NCI-H1105 (cell line): ENCODE measurements at regions not wholly inside any gene's neighbourhood (a gene's known extent, or its start where the extent isn't known, plus 50 kb on each side); places are given as distances from the start of the nearest gene placed in this dataset.
"Not testable (repeated sequence)": the region's sequence is repeated elsewhere in the genome, so short reads cannot be mapped to it uniquely, and the experiment has no call there.

ENCODE experiments used
- DNase-seq: peaks from one replicate; lab custom pipeline; 2025; lab: John Stamatoyannopoulos, UW

- not testable (repeated sequence) for DNase-seq
Measured at GRCh38 chr9:71508141-71508540, 260.2 kb downstream of the CEMIP2 start.

DNA sequence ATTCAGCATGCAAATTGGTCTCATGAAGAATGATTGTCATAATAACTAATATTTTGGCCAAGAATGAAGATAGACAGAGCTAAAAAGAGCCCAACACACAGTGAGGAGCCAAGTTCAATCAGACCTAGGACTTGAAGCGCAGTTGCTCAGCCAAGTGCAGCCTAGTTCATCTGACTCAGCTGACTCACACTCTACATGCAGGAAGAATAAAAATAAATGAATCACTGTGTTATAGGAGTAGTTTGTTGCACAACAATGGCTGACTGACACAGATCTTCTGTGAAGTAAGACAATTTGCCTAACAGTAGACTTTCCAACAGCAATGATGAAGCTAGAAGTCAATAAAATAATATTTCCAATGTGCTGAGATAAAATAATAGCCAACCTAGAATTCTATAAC is 261.5 kb downstream of the CEMIP2 start:
- no peak for DNase-seq

DNA sequence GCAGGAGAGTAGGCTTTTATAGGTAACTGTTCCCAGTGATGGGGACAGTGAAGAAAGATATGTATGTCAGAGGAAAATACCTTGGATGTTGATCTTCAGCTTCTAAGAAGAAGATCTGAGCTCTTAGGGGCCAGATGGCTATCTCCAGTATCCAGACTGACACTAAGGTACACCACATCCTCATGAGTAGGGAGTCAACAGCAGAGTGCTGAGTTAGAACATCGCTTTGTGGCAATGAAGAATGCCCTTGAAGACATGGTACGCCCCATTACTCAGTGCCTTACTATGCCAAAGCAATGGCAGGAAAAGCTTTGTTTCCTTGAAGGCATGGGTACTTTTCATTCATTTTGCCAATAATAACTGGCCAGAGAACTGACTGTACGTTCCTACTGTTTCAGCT is 263.7 kb downstream of the CEMIP2 start:
- no peak for DNase-seq

DNA sequence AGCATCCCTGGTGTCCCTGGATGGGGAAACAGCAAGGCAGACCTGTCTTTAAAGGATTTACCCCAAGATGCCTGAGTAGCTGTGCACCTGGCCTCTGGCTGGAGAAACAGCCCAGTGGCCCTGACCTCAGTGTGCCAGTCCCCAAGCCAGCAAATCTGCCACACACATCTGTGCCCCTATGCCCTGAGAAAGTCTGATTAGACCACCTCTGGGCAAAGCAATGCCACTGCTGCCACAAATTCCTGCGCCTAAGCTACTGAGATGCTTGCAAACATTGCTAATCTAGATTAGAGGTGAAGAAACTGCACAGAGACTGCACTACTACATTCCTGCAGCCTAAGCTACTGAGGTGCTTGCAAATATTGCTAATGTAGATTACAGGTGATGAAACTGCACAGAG is 269.6 kb downstream of the CEMIP2 start:
- no peak for DNase-seq

GRCh38 chr9:71490810-71491209 is 277.5 kb downstream of the CEMIP2 start:
- DNase-seq = no peak

- no peak for DNase-seq
Measured at GRCh38 chr9:71487061-71487460, 281.3 kb downstream of the CEMIP2 start.

GRCh38 chr9:71485326-71485725 is 283.0 kb downstream of the CEMIP2 start:
- DNase-seq = no peak

GRCh38 chr9:71483436-71483835 is 284.9 kb downstream of the CEMIP2 start:
- DNase-seq = no peak

GRCh38 chr9:71479621-71480020 is 288.7 kb downstream of the CEMIP2 start:
- DNase-seq = no peak

DNA sequence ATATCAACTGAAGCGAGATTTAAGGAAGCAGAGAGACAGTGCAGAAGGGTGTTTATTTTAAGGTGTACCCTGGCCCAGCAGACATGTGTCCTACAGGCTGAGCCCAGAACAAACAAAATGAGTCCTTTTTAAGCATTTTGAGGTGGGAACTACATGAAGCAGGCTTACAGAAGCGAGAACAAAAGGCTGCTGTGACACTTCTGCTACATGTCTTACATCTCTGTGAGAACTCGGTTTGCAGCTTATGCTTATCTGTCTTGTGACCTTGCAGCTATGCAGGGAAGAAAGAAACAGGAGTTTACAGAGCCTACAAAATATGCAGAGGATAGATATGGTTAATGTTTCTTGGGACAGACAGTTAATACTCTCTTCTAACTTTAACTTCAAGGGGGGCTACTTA is 295.9 kb downstream of the CEMIP2 start:
- no peak for DNase-seq

DNA sequence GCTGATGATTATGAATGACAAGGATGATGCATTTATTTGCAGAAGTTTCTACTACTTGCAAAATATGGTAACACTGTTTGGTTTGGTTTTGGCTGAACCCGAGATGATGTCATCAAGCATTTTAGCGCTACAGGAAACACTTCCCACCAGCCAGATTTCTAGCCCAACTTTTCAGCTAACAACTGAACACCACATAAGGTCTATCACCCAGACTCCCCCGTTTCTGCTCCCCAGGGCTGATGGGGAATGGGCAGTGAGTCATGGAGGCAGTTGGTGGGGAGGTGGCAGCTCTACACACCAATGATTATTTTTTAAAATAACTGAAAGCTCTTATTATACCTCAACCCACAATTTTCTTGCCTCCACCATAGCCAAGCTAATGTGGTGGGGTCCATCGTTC is 302.9 kb downstream of the CEMIP2 start:
- no peak for DNase-seq

- DNase-seq = no peak
Measured at GRCh38 chr9:71459082-71459481, 309.2 kb downstream of the CEMIP2 start.

GRCh38 chr9:71446473-71447411 is 321.6 kb downstream of the CEMIP2 start:
- DNase-seq = peak; percentile 84

DNA sequence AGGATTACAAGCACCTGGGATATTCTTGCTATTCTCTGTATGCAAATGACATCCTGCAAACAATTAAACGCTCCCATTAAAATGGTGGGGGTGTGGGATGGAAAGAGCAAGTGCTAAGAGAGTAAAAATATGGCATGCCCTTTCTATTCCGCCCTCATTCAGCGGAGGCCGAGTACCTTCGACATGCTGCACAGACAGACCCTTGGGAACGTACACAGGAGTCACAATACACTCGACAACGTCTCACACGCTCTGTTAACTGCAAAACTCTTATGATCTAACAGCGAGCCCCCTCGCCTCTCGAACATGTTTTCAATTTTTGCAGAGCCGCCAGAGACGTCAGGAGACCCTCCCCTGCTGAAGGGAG is 322.2 kb downstream of the CEMIP2 start:
- peak; percentile 63 for DNase-seq

GRCh38 chr9:71442937-71443336 is 321.5 kb upstream of the TRPM3 start:
- no peak for DNase-seq

GRCh38 chr9:71441266-71441665 is 319.8 kb upstream of the TRPM3 start:
- DNase-seq = peak; percentile 12

DNA sequence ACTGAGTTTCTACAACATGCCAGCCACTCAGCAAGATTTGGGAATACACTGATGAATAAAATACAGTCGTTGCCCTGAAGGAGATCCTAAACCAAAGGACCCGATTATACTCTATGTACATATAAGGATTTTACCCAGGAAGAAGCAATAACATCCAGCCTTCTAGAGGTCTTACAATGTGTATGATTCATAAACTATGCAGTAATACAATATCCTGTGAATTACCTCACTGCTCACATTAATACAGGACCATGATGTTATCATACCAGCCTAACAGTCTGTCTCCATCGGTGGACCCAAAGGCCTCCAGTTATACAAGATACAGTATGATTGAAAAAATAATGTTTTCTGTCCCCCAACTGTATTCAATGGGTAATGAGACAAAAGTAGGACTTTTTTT is 310.5 kb upstream of the TRPM3 start:
- DNase-seq = no peak

GRCh38 chr9:71407341-71407740 is 285.9 kb upstream of the TRPM3 start:
- DNase-seq = not testable (repeated sequence)

DNA sequence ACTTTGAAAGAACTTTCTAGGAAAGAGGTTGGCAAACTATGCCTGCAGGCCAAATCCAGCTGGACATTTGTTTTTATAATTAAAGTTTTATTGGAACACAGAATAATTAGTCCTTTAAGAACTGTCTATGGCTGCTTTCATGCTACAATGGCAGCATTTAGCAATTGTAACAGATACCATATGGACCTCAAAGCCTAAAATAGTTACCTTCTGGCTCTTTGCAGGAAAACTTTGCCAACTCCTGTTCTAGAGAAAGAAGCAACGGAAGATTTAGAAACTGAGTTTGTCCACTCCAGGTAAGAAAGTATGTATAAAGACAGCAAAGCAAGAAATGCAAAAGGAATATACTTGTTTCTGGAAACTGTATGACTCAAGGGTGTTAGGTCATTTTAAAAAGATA is 281.7 kb upstream of the TRPM3 start:
- DNase-seq = no peak

DNA sequence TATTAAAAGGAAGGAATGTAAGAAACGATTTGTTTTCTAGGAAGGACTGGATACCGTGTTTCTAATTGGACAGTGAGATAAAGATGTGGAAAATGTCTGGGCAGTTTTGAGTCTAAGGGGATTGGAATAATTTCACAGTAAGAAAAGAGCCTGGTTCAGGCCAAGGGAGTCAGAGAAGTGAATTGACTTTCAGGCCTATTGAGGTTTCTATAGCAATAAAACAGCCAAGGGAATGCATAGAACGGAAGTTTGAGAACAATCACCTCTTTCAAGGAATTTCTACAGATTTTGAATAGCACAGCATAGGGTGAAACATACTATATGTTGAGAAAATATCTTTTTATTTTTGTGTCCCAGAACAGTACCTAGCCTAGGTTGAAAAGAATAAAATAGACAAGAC is 271.6 kb upstream of the TRPM3 start:
- DNase-seq = no peak

DNA sequence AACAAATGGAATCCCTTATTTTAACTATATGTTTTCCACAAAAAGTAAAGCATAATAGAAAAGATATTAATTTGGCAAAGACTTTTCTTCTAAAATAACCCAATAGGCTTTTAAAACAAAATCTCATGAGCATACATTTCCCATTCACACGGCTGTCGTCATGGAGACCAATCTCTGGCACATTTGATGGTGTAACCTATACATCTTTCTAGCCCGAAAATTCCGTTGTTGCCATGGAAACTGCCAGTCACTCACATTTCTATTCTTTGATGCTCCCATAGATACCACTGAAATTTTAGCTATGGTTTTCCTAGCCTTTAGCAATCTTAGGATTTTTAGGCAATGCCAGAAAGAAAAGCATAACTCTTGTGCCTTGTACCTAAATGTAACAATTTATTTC is 262.9 kb upstream of the TRPM3 start:
- DNase-seq = no peak

DNA sequence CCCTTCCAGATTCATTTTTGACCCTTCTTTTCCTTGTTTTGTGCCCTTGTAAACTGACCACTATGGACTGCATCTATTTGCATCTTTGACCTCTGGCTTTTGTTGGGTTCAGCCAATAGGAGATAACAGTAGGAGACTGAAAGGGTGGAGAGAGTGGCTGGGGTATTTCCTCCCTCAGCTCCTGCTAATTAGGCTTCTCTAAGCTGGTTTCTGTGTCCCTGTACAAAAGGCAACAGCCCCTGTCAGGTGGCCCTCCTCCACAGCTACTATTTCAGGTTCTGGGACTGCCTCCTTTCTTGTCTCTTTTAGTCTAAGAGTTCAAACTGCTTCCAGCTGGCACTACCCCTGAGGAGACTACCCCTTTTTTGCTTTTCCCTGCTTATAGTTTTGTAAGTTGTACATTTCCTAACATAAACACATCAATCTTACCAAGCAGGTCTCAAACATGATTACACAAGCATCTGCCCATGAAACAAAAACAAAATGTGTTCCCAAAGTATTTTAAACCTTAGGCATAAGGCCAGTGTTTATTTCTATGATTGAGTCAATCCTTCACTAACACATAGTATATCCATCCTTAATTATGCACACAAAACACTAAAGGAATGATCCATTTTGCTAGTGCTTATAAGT is 262.0 kb upstream of the TRPM3 start:
- DNase-seq = no peak

- DNase-seq = no peak
Measured at GRCh38 chr9:71368157-71368556, 246.7 kb upstream of the TRPM3 start.
